PC-3 (cell line): ENCODE measurements at regions not wholly inside any gene's neighbourhood (a gene's known extent, or its start where the extent isn't known, plus 50 kb on each side); places are given as distances from the start of the nearest gene placed in this dataset.

Experiments
- EZH2 ChIP-seq: fragments of 300-600 bp; sonication (generic); IDR thresholded peaks from one replicate; pipeline ENCODE4 v1.6.1; 2017; ENCODE audit warnings: antibody characterized with exemption, mild to moderate bottlenecking, low read length; ENCODE audit not compliant: unreplicated experiment
- TF ChIP-seq, protein P1 (sequence below): fragments of 300-600 bp; sonication (generic); conservative IDR thresholded peaks from 2 replicates; pipeline ENCODE4 v1.5.1; 2017; ENCODE audit warnings: antibody characterized with exemption, low read depth, mild to moderate bottlenecking, low read length

DNA sequence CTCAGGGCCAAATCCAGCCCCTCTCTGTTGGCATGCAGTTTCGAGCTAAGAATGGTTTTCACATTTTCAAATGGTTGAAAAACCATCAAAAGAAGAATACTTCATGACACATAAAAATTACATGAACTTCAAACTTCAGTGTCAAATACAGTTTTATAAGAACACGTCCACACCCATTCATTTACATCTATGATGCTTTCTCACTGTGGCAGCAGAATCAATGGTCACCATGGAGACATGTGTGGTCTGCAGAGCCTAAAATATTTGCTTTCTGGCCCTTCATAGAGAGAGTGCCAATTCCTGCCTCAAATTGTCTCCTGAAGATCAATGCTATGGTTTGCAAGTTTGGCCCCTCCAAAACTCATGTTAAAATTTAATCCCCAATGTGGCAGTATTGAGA lies 405.8 kb downstream of the OCA2 start:
- TF ChIP-seq, protein P1, sequence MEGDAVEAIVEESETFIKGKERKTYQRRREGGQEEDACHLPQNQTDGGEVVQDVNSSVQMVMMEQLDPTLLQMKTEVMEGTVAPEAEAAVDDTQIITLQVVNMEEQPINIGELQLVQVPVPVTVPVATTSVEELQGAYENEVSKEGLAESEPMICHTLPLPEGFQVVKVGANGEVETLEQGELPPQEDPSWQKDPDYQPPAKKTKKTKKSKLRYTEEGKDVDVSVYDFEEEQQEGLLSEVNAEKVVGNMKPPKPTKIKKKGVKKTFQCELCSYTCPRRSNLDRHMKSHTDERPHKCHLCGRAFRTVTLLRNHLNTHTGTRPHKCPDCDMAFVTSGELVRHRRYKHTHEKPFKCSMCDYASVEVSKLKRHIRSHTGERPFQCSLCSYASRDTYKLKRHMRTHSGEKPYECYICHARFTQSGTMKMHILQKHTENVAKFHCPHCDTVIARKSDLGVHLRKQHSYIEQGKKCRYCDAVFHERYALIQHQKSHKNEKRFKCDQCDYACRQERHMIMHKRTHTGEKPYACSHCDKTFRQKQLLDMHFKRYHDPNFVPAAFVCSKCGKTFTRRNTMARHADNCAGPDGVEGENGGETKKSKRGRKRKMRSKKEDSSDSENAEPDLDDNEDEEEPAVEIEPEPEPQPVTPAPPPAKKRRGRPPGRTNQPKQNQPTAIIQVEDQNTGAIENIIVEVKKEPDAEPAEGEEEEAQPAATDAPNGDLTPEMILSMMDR: no peak
- no peak for TF ChIP-seq EZH2
